ENCODE measurements at regions not wholly inside any gene's neighbourhood (a gene's known extent, or its start where the extent isn't known, plus 50 kb on each side); places are given as distances from the start of the nearest gene placed in this dataset.

DNA sequence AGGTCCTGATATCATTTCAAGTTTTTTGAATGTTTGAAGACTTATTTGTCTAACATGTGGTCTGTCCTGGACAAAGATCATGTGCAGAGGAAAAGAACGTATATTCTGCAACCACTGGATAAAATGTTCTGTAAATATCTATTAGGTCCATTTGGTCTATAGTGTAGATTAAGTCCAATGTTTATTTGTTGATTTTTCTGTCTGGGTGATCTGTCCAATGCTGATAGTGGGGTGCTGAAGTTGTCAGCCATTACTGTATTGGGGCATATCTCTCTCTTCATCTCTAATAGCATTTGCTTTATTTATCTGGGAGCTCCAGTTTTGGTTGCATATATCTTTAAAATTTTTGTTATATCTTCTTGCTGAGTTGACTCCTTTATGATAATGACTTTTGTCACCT, 258.4 kb upstream of the CITED2 start:
- TF ChIP-seq, protein P1, sequence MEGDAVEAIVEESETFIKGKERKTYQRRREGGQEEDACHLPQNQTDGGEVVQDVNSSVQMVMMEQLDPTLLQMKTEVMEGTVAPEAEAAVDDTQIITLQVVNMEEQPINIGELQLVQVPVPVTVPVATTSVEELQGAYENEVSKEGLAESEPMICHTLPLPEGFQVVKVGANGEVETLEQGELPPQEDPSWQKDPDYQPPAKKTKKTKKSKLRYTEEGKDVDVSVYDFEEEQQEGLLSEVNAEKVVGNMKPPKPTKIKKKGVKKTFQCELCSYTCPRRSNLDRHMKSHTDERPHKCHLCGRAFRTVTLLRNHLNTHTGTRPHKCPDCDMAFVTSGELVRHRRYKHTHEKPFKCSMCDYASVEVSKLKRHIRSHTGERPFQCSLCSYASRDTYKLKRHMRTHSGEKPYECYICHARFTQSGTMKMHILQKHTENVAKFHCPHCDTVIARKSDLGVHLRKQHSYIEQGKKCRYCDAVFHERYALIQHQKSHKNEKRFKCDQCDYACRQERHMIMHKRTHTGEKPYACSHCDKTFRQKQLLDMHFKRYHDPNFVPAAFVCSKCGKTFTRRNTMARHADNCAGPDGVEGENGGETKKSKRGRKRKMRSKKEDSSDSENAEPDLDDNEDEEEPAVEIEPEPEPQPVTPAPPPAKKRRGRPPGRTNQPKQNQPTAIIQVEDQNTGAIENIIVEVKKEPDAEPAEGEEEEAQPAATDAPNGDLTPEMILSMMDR (IDR thresholded peaks at IDR 0.05; ENCODE audit: low read length): no peak
- TF ChIP-seq EZH2 (IDR thresholded peaks at IDR 0.05; ENCODE audit: borderline replicate concordance, low read length): no peak
